Stimulated activated CD8-positive, alpha-beta memory T cell treated with anti-CD3 and anti-CD28 coated beads, Interleukin-15, amount 100 ng/mL, for 4 hours (primary cell): ENCODE measurements at regions not wholly inside any gene's neighbourhood (a gene's known extent, or its start where the extent isn't known, plus 50 kb on each side); places are given as distances from the start of the nearest gene placed in this dataset.
A peak's percentile ranks its signal among the peaks of the same experiment; 100 is the strongest.
"Not testable (repeated sequence)": the region's sequence is repeated elsewhere in the genome, so short reads cannot be mapped to it uniquely, and the experiment has no call there.

Experiments used
- DNase-seq, 2 donors: peaks; one replicate each; pipeline ENCODE4 v3.0.0-alpha.2; 2020; ENCODE audit warnings: low read depth in 2 of 2

GRCh38 chr6:97347111-97347510 lies 64.1 kb upstream of the MMS22L start:
- DNase-seq, result no peak

- no peak for DNase-seq
These were observed 78.3 kb upstream of the MMS22L start for GRCh38 chr6:97361286-97361685.

- DNase-seq, result no peak
These were observed 81.3 kb upstream of the MMS22L start for GRCh38 chr6:97364327-97364726.

- not testable (repeated sequence) for DNase-seq
These were observed 99.1 kb upstream of the MMS22L start for GRCh38 chr6:97382071-97382470.

GRCh38 chr6:97392735-97393134 lies 109.7 kb upstream of the MMS22L start:
- DNase-seq, result no peak

GRCh38 chr6:97394160-97394748 lies 111.2 kb upstream of the MMS22L start:
- peak in 1 of 2 donors; percentile 8 for DNase-seq

GRCh38 chr6:97396880-97397279 lies 113.9 kb upstream of the MMS22L start:
- no peak for DNase-seq

- DNase-seq, result no peak
These were observed 116.2 kb upstream of the MMS22L start for GRCh38 chr6:97399208-97399607.

GRCh38 chr6:97401533-97401932 lies 118.5 kb upstream of the MMS22L start:
- no peak for DNase-seq

GRCh38 chr6:97405818-97406409 lies 122.9 kb upstream of the MMS22L start:
- DNase-seq, result no peak

- no peak for DNase-seq
These were observed 123.6 kb upstream of the MMS22L start for GRCh38 chr6:97406633-97407032.

GRCh38 chr6:97411610-97412009 lies 128.6 kb upstream of the MMS22L start:
- DNase-seq, result no peak

GRCh38 chr6:97412511-97412910 lies 129.5 kb upstream of the MMS22L start:
- DNase-seq, result no peak

GRCh38 chr6:97422171-97422570 lies 139.2 kb upstream of the MMS22L start:
- DNase-seq, result no peak

GRCh38 chr6:97423190-97423589 lies 140.2 kb upstream of the MMS22L start:
- no peak for DNase-seq

- DNase-seq, result no peak
These were observed 144.6 kb upstream of the MMS22L start for GRCh38 chr6:97427648-97428047.

- no peak for DNase-seq
These were observed 154.1 kb upstream of the MMS22L start for GRCh38 chr6:97437087-97437486.

GRCh38 chr6:97438011-97438671 lies 155.1 kb upstream of the MMS22L start:
- DNase-seq, result no peak

GRCh38 chr6:97440590-97441176 lies 157.7 kb upstream of the MMS22L start:
- DNase-seq, result no peak

GRCh38 chr6:97443408-97444080 lies 160.5 kb upstream of the MMS22L start:
- no peak for DNase-seq

- DNase-seq, result no peak
These were observed 162.4 kb upstream of the MMS22L start for GRCh38 chr6:97445407-97445806.

GRCh38 chr6:97449444-97449966 lies 166.5 kb upstream of the MMS22L start:
- no peak for DNase-seq
